Upper lobe of right lung (tissue), 1 donor: ENCODE measurements at regions not wholly inside any gene's neighbourhood (a gene's known extent, or its start where the extent isn't known, plus 50 kb on each side); places are given as distances from the start of the nearest gene placed in this dataset.

ENCODE experiments used
- ATAC-seq: fragments of 200-7000 bp; cut with Tn5 transposase; one replicate; pipeline ENCODE4 v1.9.1; 2020; ENCODE audit warnings: mild to moderate bottlenecking, moderate library complexity
- DNase-seq: peaks from one replicate; pipeline ENCODE4 v3.0.0-alpha.2; 2020
- H3K27ac ChIP-seq: fragments of 200-600 bp; one replicate; pipeline ENCODE4 v1.8.0; 2022
- H3K27me3 ChIP-seq: fragments of 200-600 bp; one replicate; pipeline ENCODE4 v1.8.0; 2022; ENCODE audit warnings: mild to moderate bottlenecking
- H3K36me3 ChIP-seq: fragments of 200-600 bp; one replicate; pipeline ENCODE4 v1.8.0; 2022
- H3K4me1 ChIP-seq: fragments of 200-600 bp; one replicate; pipeline ENCODE4 v1.8.0; 2022
- H3K4me3 ChIP-seq: fragments of 200-600 bp; one replicate; pipeline ENCODE4 v1.8.0; 2022; ENCODE audit warnings: mild to moderate bottlenecking
- H3K9me3 ChIP-seq: fragments of 200-600 bp; one replicate; pipeline ENCODE4 v1.8.0; 2022
- intact Hi-C: fragments of 100-400 bp; cut with DNase I; formaldehyde crosslinking; loops from one replicate; pipeline ENCODE4 v1.11.0; 2022
- TF ChIP-seq, protein P1 (sequence below): fragments of 200-600 bp; IDR thresholded peaks from one replicate; pipeline ENCODE4 v1.8.0; 2022; ENCODE audit warnings: antibody characterized with exemption
- donor health status: DM: no; HTN: yes; CAD: no; lungs with severe emphysema.

DNA sequence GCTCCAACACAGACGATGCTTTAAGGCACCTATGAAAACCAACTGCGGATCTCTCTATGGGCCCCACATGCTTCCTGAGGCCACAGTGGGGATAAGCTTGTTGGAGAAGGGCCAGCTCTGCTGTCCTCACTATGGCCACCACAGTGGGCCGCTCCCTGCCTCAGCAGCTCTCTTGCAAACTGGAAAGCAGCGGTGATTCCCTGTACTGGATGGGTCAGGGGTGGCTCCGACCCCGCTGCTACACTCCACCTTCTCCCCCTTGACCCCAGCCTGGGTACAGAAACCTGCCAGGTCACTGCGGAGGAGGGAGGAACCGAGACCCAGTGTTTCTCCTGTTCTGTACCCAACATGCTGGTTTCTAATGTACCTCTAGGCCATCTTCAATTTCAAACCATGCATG, 403.9 kb downstream of the CTTN start:
- Histone ChIP-seq H3K27me3 (no peaks in the 10 kb centered on the region), H3K27ac (no peak overlapping the region), H3K36me3 (no peaks in the 10 kb centered on the region), H3K4me3 (no peak overlapping the region), H3K9me3 (no peaks in the 10 kb centered on the region), H3K4me1 (no peaks in the 10 kb centered on the region)
- ATAC-seq (no peak), DNase-seq (no peak)
- TF ChIP-seq, protein P1, sequence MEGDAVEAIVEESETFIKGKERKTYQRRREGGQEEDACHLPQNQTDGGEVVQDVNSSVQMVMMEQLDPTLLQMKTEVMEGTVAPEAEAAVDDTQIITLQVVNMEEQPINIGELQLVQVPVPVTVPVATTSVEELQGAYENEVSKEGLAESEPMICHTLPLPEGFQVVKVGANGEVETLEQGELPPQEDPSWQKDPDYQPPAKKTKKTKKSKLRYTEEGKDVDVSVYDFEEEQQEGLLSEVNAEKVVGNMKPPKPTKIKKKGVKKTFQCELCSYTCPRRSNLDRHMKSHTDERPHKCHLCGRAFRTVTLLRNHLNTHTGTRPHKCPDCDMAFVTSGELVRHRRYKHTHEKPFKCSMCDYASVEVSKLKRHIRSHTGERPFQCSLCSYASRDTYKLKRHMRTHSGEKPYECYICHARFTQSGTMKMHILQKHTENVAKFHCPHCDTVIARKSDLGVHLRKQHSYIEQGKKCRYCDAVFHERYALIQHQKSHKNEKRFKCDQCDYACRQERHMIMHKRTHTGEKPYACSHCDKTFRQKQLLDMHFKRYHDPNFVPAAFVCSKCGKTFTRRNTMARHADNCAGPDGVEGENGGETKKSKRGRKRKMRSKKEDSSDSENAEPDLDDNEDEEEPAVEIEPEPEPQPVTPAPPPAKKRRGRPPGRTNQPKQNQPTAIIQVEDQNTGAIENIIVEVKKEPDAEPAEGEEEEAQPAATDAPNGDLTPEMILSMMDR, result no peak
- intact Hi-C loops, result no loop called here

DNA sequence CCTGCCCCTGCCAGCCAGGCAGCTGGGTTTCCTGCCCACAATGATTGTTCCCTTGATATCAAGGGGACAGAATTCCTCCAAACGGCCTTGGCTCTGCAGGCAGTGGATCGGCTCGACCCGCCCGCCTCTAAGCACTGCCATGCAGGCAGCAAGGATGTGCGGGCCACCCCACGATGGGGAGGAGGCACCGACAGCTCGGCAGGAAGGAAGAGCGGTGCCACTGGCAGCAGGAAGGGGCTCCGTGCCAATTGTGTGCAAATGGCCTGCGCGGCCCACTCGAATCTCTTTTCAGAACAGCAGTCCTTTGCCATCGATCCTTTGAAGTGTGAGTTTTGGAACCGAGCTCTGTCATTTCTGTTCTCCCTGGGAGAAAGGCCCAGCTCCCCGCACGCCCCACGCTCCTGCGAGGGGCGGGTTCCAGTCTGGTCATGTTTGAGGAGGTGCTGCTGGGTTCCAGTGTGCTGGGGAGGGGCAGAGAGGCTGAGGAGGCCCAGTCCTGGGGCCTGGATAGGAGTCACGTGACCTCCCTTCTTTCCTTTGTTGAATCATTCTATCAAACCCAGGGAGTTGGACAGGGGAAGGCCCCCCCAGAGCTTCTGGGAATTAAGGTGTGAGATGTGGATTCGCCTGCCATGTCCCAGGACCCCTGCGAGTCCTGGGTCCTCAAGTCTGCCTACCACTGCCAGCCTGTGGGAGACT, 406.0 kb downstream of the CTTN start:
- H3K36me3 ChIP-seq, result no peaks in the 10 kb centered on the region
- no peak overlapping the region for H3K4me3 ChIP-seq
- no peak overlapping the region for H3K27ac ChIP-seq
- ATAC-seq (no peak), DNase-seq (no peak)
- H3K27me3 ChIP-seq, result no peaks in the 10 kb centered on the region
- H3K4me1 ChIP-seq, result no peaks in the 10 kb centered on the region
- TF ChIP-seq, protein P1, result no peak
- H3K9me3 ChIP-seq, result no peaks in the 10 kb centered on the region
- intact Hi-C loops, result no loop called here

DNA sequence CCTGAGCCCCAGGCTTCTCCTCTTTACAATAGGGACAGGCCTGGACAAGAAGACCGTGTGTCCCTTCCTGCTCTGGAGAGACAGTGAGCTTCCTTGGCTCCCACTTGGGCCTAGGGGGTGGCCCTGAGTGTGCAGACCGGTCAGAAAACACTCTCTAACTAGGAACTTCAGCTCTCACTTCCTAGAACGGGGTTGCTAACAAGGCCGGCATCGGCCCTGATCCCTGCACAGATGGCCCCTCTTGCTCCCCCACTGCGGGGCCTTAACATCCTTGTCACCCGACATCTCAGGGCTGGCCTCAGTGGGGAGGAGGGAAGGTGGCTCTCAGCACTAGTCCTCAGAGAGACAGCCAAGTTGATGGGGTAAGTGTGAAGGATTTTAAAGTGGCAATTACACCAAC, 406.9 kb downstream of the CTTN start:
- intact Hi-C loops, result no loop called here
- H3K9me3 ChIP-seq, result no peaks in the 10 kb centered on the region
- TF ChIP-seq, protein P1, result no peak
- H3K4me3 ChIP-seq, result no peak overlapping the region
- H3K27ac ChIP-seq, result no peak overlapping the region
- ATAC-seq (no peak), DNase-seq (no peak)
- no peaks in the 10 kb centered on the region for H3K27me3 ChIP-seq
- H3K36me3 ChIP-seq, result no peaks in the 10 kb centered on the region
- H3K4me1 ChIP-seq, result no peaks in the 10 kb centered on the region

DNA sequence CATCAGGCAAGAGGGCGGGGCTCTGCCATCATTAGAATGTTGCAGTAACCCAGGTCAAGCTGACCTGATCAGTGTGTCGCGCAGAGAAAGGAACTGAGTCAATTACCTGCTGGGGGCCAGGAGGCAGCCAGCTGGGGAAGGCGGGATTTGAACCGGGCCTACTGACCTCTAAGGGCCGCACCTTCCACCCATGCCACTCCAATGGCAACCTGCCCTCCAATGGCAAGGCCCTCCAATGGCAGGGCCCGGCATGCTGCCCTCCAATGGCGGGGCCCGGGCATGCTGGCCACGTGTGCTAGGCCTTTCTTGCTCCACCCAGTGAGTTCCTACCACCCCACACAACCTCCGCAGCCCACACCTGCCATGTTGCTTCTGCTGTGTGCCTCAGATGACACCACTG, 407.6 kb downstream of the CTTN start:
- H3K27me3 ChIP-seq, result no peaks in the 10 kb centered on the region
- no peaks in the 10 kb centered on the region for H3K36me3 ChIP-seq
- DNase-seq (no peak), ATAC-seq (no peak)
- H3K9me3 ChIP-seq, result no peaks in the 10 kb centered on the region
- no peak overlapping the region for H3K4me3 ChIP-seq
- TF ChIP-seq, protein P1, result no peak
- no peak overlapping the region for H3K27ac ChIP-seq
- no peaks in the 10 kb centered on the region for H3K4me1 ChIP-seq
- intact Hi-C loops, result no loop called here

DNA sequence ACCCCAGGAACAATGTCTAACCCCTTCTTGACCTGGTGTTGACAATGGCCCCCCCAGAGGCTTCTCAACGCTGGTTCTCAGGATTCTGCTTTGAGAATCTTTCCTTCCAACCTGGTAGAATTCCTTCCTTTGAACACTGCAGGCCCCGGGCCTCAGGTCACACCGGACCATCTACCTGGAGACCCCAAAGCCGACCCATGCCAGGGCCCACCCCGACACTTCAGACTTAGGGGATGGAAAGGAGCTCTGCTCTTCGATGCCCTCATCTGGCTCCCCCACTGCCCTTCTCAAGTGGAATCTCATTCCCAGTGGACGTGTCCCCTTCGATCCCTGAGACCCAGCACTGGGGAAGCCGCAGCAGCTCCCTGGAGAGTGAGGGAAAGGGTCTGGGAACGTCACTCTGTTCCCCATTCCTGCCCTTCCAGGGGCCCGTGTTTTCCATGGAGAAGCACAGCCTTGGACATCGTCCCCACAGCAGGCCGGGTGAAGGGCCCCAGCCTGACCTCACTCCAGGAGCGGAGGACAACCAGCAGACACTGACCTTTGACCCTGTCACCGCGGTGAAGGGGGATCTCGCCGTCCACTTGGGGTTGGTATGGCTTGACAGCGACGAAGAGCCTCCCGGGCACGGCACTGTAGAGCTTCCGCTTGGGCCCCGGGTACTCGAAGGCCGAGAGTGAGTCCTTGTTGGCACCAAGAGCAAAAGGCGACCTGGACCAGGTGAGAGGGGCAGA, 408.3 kb downstream of the CTTN start:
- TF ChIP-seq, protein P1, result no peak
- Histone ChIP-seq H3K9me3 (no peaks in the 10 kb centered on the region), H3K36me3 (no peaks in the 10 kb centered on the region), H3K4me1 (no peaks in the 10 kb centered on the region), H3K4me3 (no peak overlapping the region), H3K27me3 (no peaks in the 10 kb centered on the region), H3K27ac (no peak overlapping the region)
- ATAC-seq (no peak), DNase-seq (no peak)
- intact Hi-C loops, result no loop called here
